C4-2B (cell line): ENCODE measurements at regions not wholly inside any gene's neighbourhood (a gene's known extent, or its start where the extent isn't known, plus 50 kb on each side); places are given as distances from the start of the nearest gene placed in this dataset.

Experiments
- H3K27ac ChIP-seq: fragments of 450-650 bp; 2 replicates; pipeline ENCODE4 v1.5.1; 2017
- CTCF ChIP-seq: fragments of 450-650 bp; conservative IDR thresholded peaks from 2 replicates; pipeline ENCODE4 v1.5.1; 2017; ENCODE audit warnings: mild to moderate bottlenecking
- ZFX ChIP-seq: fragments of 450-650 bp; IDR thresholded peaks from 2 replicates; pipeline ENCODE4 v1.6.1; 2017

GRCh38 chr15:25955628-25956027 lies 92.5 kb upstream of the ATP10A start:
- no peak overlapping the region for H3K27ac ChIP-seq
- TF ChIP-seq CTCF (no peak), ZFX (no peak)

- TF ChIP-seq ZFX (no peak), CTCF (no peak)
- no peak overlapping the region for H3K27ac ChIP-seq
Observed at GRCh38 chr15:25954398-25954797, 91.3 kb upstream of the ATP10A start.

- H3K27ac ChIP-seq: no peak overlapping the region
- TF ChIP-seq CTCF (no peak), ZFX (no peak)
Observed at GRCh38 chr15:25950014-25950413, 86.9 kb upstream of the ATP10A start.

- peak; percentile 64 for TF ChIP-seq CTCF
- TF ChIP-seq ZFX: no peak
- no peak overlapping the region for H3K27ac ChIP-seq
Observed at GRCh38 chr15:25947323-25948314, 84.5 kb upstream of the ATP10A start.

- no peak for TF ChIP-seq ZFX
- TF ChIP-seq CTCF: no peak
- H3K27ac ChIP-seq: no peak overlapping the region
Observed at GRCh38 chr15:25946241-25946805, 83.2 kb upstream of the ATP10A start.

GRCh38 chr15:25944386-25944785 lies 81.3 kb upstream of the ATP10A start:
- TF ChIP-seq CTCF (peak; percentile 29), ZFX (no peak)
- H3K27ac ChIP-seq: no peak overlapping the region

- no peak overlapping the region for H3K27ac ChIP-seq
- no peak for TF ChIP-seq CTCF
- no peak for TF ChIP-seq ZFX
Observed at GRCh38 chr15:25943831-25944230, 80.7 kb upstream of the ATP10A start.
